Neuronal stem cell (in vitro differentiated cells): ENCODE measurements at regions not wholly inside any gene's neighbourhood (a gene's known extent, or its start where the extent isn't known, plus 50 kb on each side); places are given as distances from the start of the nearest gene placed in this dataset.
"Not testable (repeated sequence)": the region's sequence is repeated elsewhere in the genome, so short reads cannot be mapped to it uniquely, and the experiment has no call there.

ENCODE experiments used
- DNase-seq: peaks from one replicate; pipeline ENCODE4 v3.0.0-alpha.2; 2013; ENCODE audit warnings: low spot score
- H2AFZ ChIP-seq: one replicate; pipeline ENCODE4 v1.6.1; 2013; ENCODE audit warnings: mild to moderate bottlenecking, low read length, inconsistent platforms
- H2AK5ac ChIP-seq: 2 replicates; pipeline ENCODE4 v1.6.1; 2013; ENCODE audit warnings: low read depth, mild to moderate bottlenecking, inconsistent platforms, low read length, moderate library complexity, mixed read lengths
- H2BK120ac ChIP-seq: 2 replicates; pipeline ENCODE4 v1.6.1; 2013; ENCODE audit warnings: low read depth, mild to moderate bottlenecking, inconsistent platforms, low read length, moderate library complexity, mixed read lengths
- H2BK12ac ChIP-seq: one replicate; pipeline ENCODE4 v1.6.1; 2013; ENCODE audit warnings: low read length, inconsistent platforms
- H2BK15ac ChIP-seq: 2 replicates; pipeline ENCODE4 v1.6.1; 2013; ENCODE audit warnings: mild to moderate bottlenecking, low read length, inconsistent platforms, mixed read lengths
- H2BK5ac ChIP-seq: one replicate; pipeline ENCODE4 v1.6.1; 2013; ENCODE audit warnings: inconsistent platforms, mild to moderate bottlenecking, low read length, moderate library complexity
- H3K14ac ChIP-seq: one replicate; pipeline ENCODE4 v1.6.1; 2013; ENCODE audit warnings: low read length, inconsistent platforms
- H3K18ac ChIP-seq: 2 replicates; pipeline ENCODE4 v1.6.1; 2013; ENCODE audit warnings: low read length, inconsistent platforms
- H3K23ac ChIP-seq: 2 replicates; pipeline ENCODE4 v1.6.1; 2013; ENCODE audit warnings: low read depth, mild to moderate bottlenecking, mixed read lengths, low read length, inconsistent platforms; ENCODE audit not compliant: poor library complexity
- H3K27ac ChIP-seq: replicated peaks from 3 replicates; pipeline ENCODE4 v1.5.1; 2013; ENCODE audit warnings: low read length, inconsistent platforms
- H3K27me3 ChIP-seq, 3 experiments: 2 replicates each; pipeline ENCODE4 v1.6.1; 2013; ENCODE audit warnings: low read length in 3 of 3, mild to moderate bottlenecking in 2 of 3, inconsistent platforms in 1 of 3, low read depth in 1 of 3, mixed read lengths in 1 of 3, moderate library complexity in 1 of 3; ENCODE audit not compliant: control insufficient read depth in 3 of 3, insufficient read depth in 3 of 3
- H3K36me3 ChIP-seq, 2 donors: replicated peaks in 1 of 2; 2 replicates each; pipeline ENCODE4 v1.6.1; 2013; ENCODE audit warnings: low read length in 2 of 2; ENCODE audit not compliant: control insufficient read depth in 2 of 2, insufficient read depth in 2 of 2
- H3K4ac ChIP-seq: 2 replicates; pipeline ENCODE4 v1.6.1; 2013; ENCODE audit warnings: inconsistent platforms, mild to moderate bottlenecking, low read length, moderate library complexity
- H3K4me1 ChIP-seq, 2 donors: 1 replicate in 1 of 2; 2 replicates in 1 of 2; pipeline ENCODE4 v1.6.1; 2013; ENCODE audit warnings: low read length in 2 of 2, low read depth in 1 of 2; ENCODE audit not compliant: control insufficient read depth in 2 of 2, insufficient read depth in 1 of 2
- H3K4me2 ChIP-seq: one replicate; pipeline ENCODE4 v1.6.1; 2013; ENCODE audit warnings: mild to moderate bottlenecking, low read length, inconsistent platforms; ENCODE audit not compliant: insufficient read depth, poor library complexity, severe bottlenecking
- H3K4me3 ChIP-seq, 2 donors: 2 replicates each; pipeline ENCODE4 v1.5.1; 2013; ENCODE audit warnings: low read length in 2 of 2, mild to moderate bottlenecking in 2 of 2, inconsistent platforms in 1 of 2, moderate library complexity in 1 of 2
- H3K79me1 ChIP-seq: one replicate; pipeline ENCODE4 v1.6.1; 2013; ENCODE audit warnings: low read depth, mild to moderate bottlenecking, inconsistent platforms, low read length, moderate library complexity
- H3K9ac ChIP-seq: one replicate; pipeline ENCODE4 v1.6.1; 2013; ENCODE audit warnings: mild to moderate bottlenecking, low read depth, low read length, inconsistent platforms; ENCODE audit not compliant: poor library complexity
- H3K9me3 ChIP-seq, 2 donors: replicated peaks in 1 of 2; 2 replicates each; pipeline versions ENCODE3 to v1.6.1; 2013; ENCODE audit warnings: low read length in 2 of 2, mild to moderate bottlenecking in 2 of 2, inconsistent platforms in 1 of 2, low read depth in 1 of 2, mixed read lengths in 1 of 2, moderate library complexity in 1 of 2; ENCODE audit not compliant: control insufficient read depth in 2 of 2, insufficient read depth in 1 of 2
- H4K8ac ChIP-seq: one replicate; pipeline ENCODE4 v1.6.1; 2013; ENCODE audit warnings: low read depth, mild to moderate bottlenecking, inconsistent platforms, low read length, moderate library complexity
- H4K91ac ChIP-seq: one replicate; pipeline ENCODE4 v1.6.1; 2013; ENCODE audit warnings: low read length, low read depth, mild to moderate bottlenecking, inconsistent platforms; ENCODE audit not compliant: poor library complexity
- WGBS, 2 donors: extraction: QIAGEN DNeasy Blood & Tissue Kit; methylation state at CpG; one replicate each; pipeline ENCODE4 v1.1.7; 2013; ENCODE audit warnings: missing lambda C conversion rate in 2 of 2, mixed read lengths in 1 of 2; ENCODE audit not compliant: insufficient read length in 2 of 2, insufficient replicate concordance in 1 of 2; ENCODE audit errors: extremely low coverage in 2 of 2; 5-methylcytosine and 5-hydroxymethylcytosine counted together

- H3K27ac ChIP-seq, H2BK12ac ChIP-seq, H4K8ac ChIP-seq, H3K36me3 ChIP-seq, H4K91ac ChIP-seq, H3K9me3 ChIP-seq, H3K23ac ChIP-seq, H2BK120ac ChIP-seq, H3K4me1 ChIP-seq, H3K4ac ChIP-seq, H2AFZ ChIP-seq, H3K14ac ChIP-seq, H3K18ac ChIP-seq, H3K4me3 ChIP-seq, H2AK5ac ChIP-seq, DNase-seq, H3K9ac ChIP-seq, H2BK15ac ChIP-seq, H3K27me3 ChIP-seq, H3K4me2 ChIP-seq, H3K79me1 ChIP-seq, H2BK5ac ChIP-seq: not testable (repeated sequence)
- no CpG with 5 or more reads among the region's 2 CpGs for WGBS, 2 donors
Measured at GRCh38 chr6:115502432-115502831, 558.3 kb downstream of the FRK start.

DNA sequence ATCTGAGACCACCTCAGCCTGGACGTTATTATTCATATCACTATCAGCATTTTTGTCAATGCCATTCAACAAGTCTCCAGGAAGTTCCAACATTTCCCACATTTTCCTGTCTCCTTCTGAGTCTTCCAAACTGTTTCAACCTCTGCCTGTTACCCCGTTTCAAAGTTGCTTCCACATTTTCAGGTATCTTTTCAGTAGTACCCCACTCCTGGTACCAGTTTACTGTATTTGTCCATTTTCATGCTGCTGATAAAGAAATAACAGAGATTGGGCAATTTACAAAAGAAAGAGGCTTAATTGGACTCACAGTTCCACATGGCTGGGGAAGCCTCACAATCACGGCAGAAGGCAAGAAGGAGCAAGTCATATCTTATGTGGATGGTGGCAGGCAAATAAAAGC lies 565.5 kb downstream of the FRK start:
- H3K79me1 ChIP-seq: no peaks in the 10 kb centered on the region
- no peak for DNase-seq
- no peak overlapping the region for H2AK5ac ChIP-seq
- H4K8ac ChIP-seq: no peak overlapping the region
- WGBS, 2 donors: no CpG with 5 or more reads among the region's 3 CpGs
- H2BK12ac ChIP-seq: no peak overlapping the region
- H3K4me1 ChIP-seq: no peaks in the 10 kb centered on the region
- no peak overlapping the region for H2BK5ac ChIP-seq
- no peaks in the 10 kb centered on the region for H3K27me3 ChIP-seq
- H3K9ac ChIP-seq: no peak overlapping the region
- H2AFZ ChIP-seq: no peak overlapping the region
- no peak overlapping the region for H3K18ac ChIP-seq
- no peak overlapping the region for H3K4ac ChIP-seq
- H2BK120ac ChIP-seq: no peak overlapping the region
- H3K27ac ChIP-seq: no peak overlapping the region
- no peak overlapping the region for H3K4me2 ChIP-seq
- H3K23ac ChIP-seq: no peak overlapping the region
- no peaks in the 10 kb centered on the region for H3K36me3 ChIP-seq
- H3K9me3 ChIP-seq: peaks cover 0 to 3% of the 10 kb centered on the region in 2 donors
- no peak overlapping the region for H3K14ac ChIP-seq
- H2BK15ac ChIP-seq: no peak overlapping the region
- no peak overlapping the region for H3K4me3 ChIP-seq
- no peak overlapping the region for H4K91ac ChIP-seq

DNA sequence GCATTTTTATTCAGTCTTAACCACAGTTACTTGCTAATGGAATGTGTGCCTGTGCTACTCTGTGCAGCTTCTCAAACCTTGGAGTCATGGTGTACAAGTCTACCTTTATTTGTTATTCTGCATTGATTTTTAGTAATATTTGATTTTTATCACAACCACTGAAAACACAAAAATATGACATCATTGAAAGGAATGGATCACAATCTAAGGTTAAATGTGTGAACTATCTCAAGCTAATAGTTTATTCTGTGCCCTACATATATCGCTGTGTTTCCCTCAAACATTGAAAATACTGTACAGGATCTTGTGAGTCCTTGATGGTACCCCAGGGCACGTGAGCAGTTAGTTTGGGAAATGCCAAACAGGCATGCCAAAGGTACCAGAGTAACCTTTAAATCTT lies 573.4 kb downstream of the FRK start:
- Histone ChIP-seq H3K79me1 (no peaks in the 10 kb centered on the region), H3K23ac (no peak overlapping the region), H2AFZ (no peak overlapping the region), H3K4me1 (no peaks in the 10 kb centered on the region), H2BK15ac (no peak overlapping the region), H2BK120ac (no peak overlapping the region), H2AK5ac (no peak overlapping the region), H4K91ac (no peak overlapping the region), H3K4me3 (no peak overlapping the region), H3K27me3 (no peaks in the 10 kb centered on the region), H2BK5ac (no peak overlapping the region), H3K4me2 (no peak overlapping the region), H3K4ac (no peak overlapping the region), H3K14ac (no peak overlapping the region), H3K27ac (no peak overlapping the region), H3K9ac (no peak overlapping the region), H2BK12ac (no peak overlapping the region), H3K18ac (no peak overlapping the region), H3K9me3 (no peaks in the 10 kb centered on the region), H4K8ac (no peak overlapping the region), H3K36me3 (no peaks in the 10 kb centered on the region)
- no CpG with 5 or more reads among the region's 2 CpGs for WGBS, 2 donors
- DNase-seq: no peak

DNA sequence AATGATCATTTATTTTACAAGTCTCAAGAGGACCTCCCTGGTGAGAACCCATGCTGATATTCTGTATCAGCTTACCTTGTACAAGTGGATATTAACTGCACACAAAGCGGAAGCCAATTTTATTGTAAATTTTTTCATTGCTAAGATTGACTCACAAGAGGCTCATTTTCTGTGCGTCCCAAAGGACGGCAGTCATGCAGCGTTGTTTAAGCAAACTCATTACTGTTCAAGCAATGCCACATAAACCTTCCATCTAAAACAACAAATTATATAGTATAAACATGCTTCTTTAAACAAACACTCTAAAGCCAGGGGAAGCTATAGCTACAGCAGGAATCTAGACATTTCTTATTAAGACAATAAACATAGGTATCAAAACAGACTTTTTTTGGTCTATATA lies 575.3 kb downstream of the FRK start:
- H3K9me3 ChIP-seq: no peaks in the 10 kb centered on the region
- no peak overlapping the region for H2AFZ ChIP-seq
- DNase-seq: no peak
- no peaks in the 10 kb centered on the region for H3K27me3 ChIP-seq
- H2BK5ac ChIP-seq: no peak overlapping the region
- H3K4me2 ChIP-seq: no peak overlapping the region
- H3K36me3 ChIP-seq: no peaks in the 10 kb centered on the region
- no peak overlapping the region for H3K9ac ChIP-seq
- H2BK15ac ChIP-seq: no peak overlapping the region
- no peak overlapping the region for H2BK12ac ChIP-seq
- no peak overlapping the region for H2BK120ac ChIP-seq
- no peak overlapping the region for H4K91ac ChIP-seq
- H3K79me1 ChIP-seq: no peaks in the 10 kb centered on the region
- H3K18ac ChIP-seq: no peak overlapping the region
- no peak overlapping the region for H3K4ac ChIP-seq
- no peak overlapping the region for H3K27ac ChIP-seq
- H4K8ac ChIP-seq: no peak overlapping the region
- whole genome bisulfite sequencing, 2 donors: no CpG with 5 or more reads among the region's 4 CpGs
- no peak overlapping the region for H3K4me3 ChIP-seq
- no peak overlapping the region for H3K23ac ChIP-seq
- no peak overlapping the region for H3K14ac ChIP-seq
- no peaks in the 10 kb centered on the region for H3K4me1 ChIP-seq
- H2AK5ac ChIP-seq: no peak overlapping the region
